IMR-90 (cell line): ENCODE measurements at regions not wholly inside any gene's neighbourhood (a gene's known extent, or its start where the extent isn't known, plus 50 kb on each side); places are given as distances from the start of the nearest gene placed in this dataset.

ENCODE experiments used
- CEBPB ChIP-seq: IDR thresholded peaks from 2 replicates; pipeline ENCODE4 v1.6.1; 2012; ENCODE audit warnings: low read depth, low read length, improper control_type of control experiment
- RAD21 ChIP-seq: IDR thresholded peaks from 2 replicates; pipeline ENCODE4 v1.6.1; 2012; ENCODE audit warnings: low read length, improper control_type of control experiment
- RFX5 ChIP-seq: IDR thresholded peaks from 2 replicates; pipeline ENCODE4 v1.8.0; 2012; ENCODE audit warnings: low read depth, mild to moderate bottlenecking, low read length, moderate library complexity
- SMC3 ChIP-seq: fragments of 150-350 bp; IDR thresholded peaks from 2 replicates; pipeline ENCODE4 v1.6.1; 2016; ENCODE audit warnings: low read depth, mild to moderate bottlenecking, antibody characterized with exemption, low read length, moderate library complexity
- TF ChIP-seq, protein P1 (sequence below): conservative IDR thresholded peaks from 2 replicates; pipeline ENCODE4 v1.5.1; 2012; ENCODE audit warnings: mild to moderate bottlenecking, low read depth, low read length, improper control_type of control experiment

DNA sequence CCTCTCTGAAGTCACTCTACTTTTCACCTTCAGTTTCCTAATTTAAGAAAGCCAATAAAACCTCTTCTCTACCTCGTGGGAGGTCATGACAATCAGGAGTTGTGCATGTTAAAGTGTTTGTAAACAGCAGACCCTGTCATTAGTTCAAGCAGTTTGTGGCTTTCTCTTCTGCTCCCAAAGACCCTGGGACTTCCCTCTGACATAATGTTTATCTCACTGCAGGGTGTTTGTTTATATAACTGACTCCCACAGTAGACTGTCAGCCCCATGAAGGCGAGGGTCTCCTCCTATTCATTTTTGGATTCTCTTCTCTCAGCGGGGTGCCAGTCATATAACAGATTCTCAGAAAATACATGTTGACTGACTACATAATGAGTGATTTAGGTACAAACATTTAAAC is 360.0 kb upstream of the ZNF462 start:
- TF ChIP-seq, protein P1, sequence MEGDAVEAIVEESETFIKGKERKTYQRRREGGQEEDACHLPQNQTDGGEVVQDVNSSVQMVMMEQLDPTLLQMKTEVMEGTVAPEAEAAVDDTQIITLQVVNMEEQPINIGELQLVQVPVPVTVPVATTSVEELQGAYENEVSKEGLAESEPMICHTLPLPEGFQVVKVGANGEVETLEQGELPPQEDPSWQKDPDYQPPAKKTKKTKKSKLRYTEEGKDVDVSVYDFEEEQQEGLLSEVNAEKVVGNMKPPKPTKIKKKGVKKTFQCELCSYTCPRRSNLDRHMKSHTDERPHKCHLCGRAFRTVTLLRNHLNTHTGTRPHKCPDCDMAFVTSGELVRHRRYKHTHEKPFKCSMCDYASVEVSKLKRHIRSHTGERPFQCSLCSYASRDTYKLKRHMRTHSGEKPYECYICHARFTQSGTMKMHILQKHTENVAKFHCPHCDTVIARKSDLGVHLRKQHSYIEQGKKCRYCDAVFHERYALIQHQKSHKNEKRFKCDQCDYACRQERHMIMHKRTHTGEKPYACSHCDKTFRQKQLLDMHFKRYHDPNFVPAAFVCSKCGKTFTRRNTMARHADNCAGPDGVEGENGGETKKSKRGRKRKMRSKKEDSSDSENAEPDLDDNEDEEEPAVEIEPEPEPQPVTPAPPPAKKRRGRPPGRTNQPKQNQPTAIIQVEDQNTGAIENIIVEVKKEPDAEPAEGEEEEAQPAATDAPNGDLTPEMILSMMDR: no peak
- TF ChIP-seq RFX5: no peak
- TF ChIP-seq CEBPB: no peak
- no peak for TF ChIP-seq SMC3
- TF ChIP-seq RAD21: no peak
